ENCODE measurements at regions not wholly inside any gene's neighbourhood (a gene's known extent, or its start where the extent isn't known, plus 50 kb on each side); places are given as distances from the start of the nearest gene placed in this dataset. TPM values are rescaled to one million over a fixed set of nuclear protein-coding genes. Genes with fewer than 3 reads are reported as not detected.
A peak's percentile ranks its signal among the peaks of the same experiment; 100 is the strongest.

GRCh38 chr2:60652832-60653340 lies 99.4 kb upstream of the BCL11A start:
- DNase-seq (ENCODE audit: low read depth): no peak

- DNase-seq (ENCODE audit: low read depth): no peak
Measured at GRCh38 chr2:60657673-60658072, 98.4 kb upstream of the PAPOLG start.

DNA sequence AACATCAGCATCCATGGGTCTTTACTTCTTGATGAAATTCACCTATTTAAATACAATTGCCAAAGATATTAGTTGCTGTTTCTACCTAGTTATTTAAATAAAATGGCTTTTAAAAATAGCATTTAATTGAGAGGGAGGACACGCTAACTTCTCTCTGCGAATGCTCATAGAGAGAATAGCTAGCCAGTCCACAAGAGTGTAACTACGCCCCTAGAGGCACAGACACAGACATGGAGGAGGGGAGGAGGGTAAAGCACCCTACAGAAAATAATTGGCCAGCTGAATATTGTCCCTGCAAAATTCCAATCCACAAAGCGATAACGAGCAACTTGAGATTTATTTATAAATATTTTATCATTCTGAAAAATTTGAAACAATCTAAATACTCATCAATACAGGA lies 97.0 kb upstream of the PAPOLG start:
- DNase-seq (ENCODE audit: low read depth): no peak

GRCh38 chr2:60661073-60661738 lies 94.9 kb upstream of the PAPOLG start:
- no peak for DNase-seq (ENCODE audit: low read depth)

GRCh38 chr2:60662781-60663180 lies 93.3 kb upstream of the PAPOLG start:
- no peak for DNase-seq (ENCODE audit: low read depth)

- no peak for DNase-seq (ENCODE audit: low read depth)
Measured at GRCh38 chr2:60671966-60672365, 84.1 kb upstream of the PAPOLG start.

DNA sequence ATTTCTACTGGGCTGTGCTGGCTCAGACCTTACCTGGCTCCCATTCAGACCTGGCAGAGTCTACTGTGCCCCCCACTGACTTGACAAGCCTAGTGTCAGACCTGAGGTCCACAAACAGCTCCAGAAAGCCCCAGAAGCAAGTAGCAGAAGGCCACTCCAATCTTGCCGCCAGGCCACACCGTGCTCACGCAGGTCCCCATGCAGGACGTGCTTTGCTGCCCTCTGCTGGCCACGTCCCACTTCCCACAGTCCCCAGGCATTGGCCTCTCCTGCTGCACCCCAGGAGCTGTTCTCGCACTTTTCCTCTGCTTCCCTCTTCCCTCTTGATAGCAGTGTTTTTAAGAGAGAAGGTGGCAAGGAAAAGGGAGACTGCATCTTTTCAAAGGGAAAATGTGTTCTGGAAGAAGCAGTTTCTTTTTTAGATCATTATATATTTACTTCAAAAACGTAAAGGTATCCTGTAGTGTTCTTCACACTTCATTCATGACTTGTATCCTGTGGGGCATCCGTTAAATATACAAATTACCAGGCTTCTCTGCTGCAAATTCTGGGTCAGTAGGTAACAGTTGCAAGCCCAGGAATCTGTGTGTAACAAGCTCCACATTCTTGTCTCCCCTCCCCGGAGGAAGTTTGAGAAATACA lies 81.4 kb upstream of the PAPOLG start:
- DNase-seq (ENCODE audit: low read depth): peak; percentile 51

GRCh38 chr2:60675301-60675700 lies 80.8 kb upstream of the PAPOLG start:
- no peak for DNase-seq (ENCODE audit: low read depth)

DNA sequence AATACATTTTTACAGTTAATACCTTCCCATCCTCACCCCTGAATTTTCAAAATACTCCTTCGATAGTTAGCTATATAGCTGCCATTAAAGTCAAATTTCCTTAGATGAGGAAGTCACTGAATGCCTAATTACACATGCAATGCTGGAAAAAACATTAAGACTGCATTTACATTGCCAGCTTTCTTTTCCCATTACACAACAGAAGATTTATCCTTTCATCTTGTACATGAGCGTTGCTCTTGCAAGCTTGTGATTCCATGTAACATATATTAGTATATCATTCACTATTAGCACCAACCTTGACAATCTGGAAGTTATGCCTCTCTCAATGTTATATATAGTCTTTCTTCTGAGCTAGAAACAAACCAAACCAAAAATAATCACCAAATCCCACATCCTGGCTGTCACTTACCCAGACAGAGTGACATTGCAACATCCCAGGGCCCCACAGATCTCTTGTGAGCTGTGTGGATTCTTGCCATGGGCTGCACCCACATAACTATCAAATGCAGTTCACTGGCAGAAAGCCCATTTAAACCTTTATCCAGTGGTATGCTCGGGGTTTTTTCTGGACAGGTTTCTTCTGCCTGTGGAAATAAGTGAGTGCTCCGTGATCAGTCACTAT lies 79.2 kb upstream of the PAPOLG start:
- no peak for DNase-seq (ENCODE audit: low read depth)

- no peak for DNase-seq (ENCODE audit: low read depth)
Measured at GRCh38 chr2:60677356-60677755, 78.7 kb upstream of the PAPOLG start.

GRCh38 chr2:60678551-60678950 lies 77.5 kb upstream of the PAPOLG start:
- no peak for DNase-seq (ENCODE audit: low read depth)

- no peak for DNase-seq (ENCODE audit: low read depth)
Measured at GRCh38 chr2:60679036-60679780, 76.9 kb upstream of the PAPOLG start.

DNA sequence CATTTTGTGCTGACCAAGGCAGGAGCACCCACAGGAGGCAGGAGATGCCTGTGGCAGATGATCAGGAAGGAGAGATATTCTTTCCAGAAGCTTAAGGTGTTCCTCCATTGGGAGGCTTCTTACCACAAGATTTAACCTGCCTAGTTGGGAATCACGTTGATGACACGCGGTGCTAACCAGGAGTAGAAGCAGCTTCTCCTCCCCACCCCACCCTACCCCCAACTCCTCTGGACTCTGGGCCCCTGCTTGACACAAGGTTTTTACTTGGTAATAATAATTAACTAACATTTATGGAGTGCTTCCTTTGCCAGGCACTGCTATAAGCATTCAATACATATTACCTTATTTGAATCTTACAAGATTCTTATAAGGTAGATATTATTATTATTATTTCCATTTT lies 62.5 kb upstream of the PAPOLG start:
- no peak for DNase-seq (ENCODE audit: low read depth)

GRCh38 chr2:60695793-60696192 lies 60.3 kb upstream of the PAPOLG start:
- no peak for DNase-seq (ENCODE audit: low read depth)

GRCh38 chr2:60699617-60700016 lies 56.5 kb upstream of the PAPOLG start:
- DNase-seq (ENCODE audit: low read depth): no peak

DNA sequence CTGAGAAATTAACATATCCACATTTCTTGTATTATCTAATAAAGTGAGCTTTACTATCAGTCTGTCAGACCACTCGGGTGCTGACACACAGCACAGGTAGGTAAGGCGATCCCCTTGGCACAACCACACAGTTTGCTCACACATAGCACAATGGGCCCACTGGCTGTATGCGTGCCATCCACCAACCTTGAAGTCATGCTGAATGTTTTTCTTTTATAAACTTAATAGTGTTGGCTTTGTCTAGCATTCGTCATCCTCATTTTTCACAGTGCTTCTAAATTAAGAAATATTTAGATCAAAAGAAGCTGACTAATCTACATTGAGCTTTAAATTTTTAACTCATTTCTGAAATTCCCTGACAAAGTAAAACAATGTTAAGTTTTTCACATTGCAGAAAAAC lies 50.0 kb upstream of the PAPOLG start:
- peak; percentile 40 for DNase-seq (ENCODE audit: low read depth)

Small RNA genes lying in the stretch of these regions (small RNA-seq; reads per million reads assigned to genes)
- not detected for gene RN7SL361P
